ENCODE measurements at regions not wholly inside any gene's neighbourhood (a gene's known extent, or its start where the extent isn't known, plus 50 kb on each side); places are given as distances from the start of the nearest gene placed in this dataset.
A peak's percentile ranks its signal among the peaks of the same experiment; 100 is the strongest.
"Not testable (repeated sequence)": the region's sequence is repeated elsewhere in the genome, so short reads cannot be mapped to it uniquely, and the experiment has no call there.

DNA sequence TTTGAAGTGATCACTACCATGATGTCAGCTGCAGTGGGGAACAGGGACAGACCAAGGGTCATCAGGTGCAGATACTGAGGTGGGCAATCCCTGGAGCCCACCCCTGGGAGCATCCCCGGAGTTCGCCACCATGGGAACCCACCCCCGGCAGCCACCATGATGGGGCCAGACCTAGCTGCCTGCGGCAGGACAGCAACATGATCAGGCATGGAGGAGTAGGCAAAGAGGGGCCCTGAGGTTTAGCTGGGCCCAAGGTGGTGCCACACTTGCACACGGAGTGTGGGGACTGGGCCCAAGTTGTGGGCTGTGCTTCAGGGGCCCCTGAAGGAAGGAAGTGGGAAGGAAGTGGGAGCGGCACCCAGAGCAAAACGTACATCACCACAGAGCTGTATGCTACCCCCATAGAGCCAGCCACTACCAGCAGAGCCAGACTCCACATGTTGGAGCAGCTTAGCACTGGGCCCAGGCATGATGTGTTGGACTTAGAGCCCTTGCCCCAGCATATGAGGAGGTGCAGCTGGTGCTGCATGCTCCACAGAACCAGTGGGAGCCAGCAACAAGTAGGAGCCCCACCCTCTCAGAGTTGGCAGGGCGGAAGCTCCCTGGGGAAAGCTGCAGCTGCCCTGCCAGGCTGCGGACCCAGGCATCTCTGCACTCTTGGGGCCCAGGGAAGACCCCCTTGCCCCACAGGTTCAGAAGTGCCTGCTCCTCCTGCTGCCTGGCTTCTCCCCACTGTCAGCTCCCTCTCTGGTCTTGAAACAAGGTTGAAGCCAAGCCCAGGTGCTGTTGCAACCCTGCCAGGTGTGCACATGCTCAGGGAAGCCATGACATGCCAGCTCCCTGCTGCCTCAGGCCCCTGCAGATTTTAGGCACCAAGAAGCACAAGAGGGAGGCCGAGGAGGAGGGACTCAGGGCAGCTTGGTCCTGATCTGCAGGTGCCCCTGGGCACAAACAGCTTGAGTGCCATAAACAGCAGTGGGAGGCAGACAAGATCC, 515.3 kb downstream of the ZBBX start:
- Histone ChIP-seq H3K4me3 (no peak overlapping the region), H3K4me1 (no peaks in the 10 kb centered on the region), H3K27me3 (no peaks in the 10 kb centered on the region), H3K27ac (no peak overlapping the region), H3K36me3 (no peaks in the 10 kb centered on the region), H3K9me3 (replicated peaks) (no peaks in the 10 kb centered on the region)
- no peak for DNase-seq

DNA sequence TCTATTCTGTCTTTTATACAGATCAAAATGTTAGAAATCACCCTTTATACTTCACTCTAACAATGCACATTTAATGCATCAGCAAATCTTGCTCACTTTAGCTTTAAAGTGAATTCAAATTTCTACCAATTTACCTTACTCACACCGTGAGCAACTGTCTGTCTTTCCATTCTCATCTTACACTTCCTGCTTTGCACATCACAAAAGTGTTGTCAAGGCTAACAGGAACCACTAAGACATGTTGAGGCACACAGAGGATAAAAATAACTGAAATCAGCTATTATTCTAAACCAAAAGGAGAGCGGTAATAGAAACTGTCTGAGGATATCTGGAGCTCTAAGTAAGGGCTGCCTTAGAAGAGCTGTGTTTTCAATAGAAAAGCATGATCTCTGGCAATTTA, 519.9 kb downstream of the ZBBX start:
- H3K9me3 ChIP-seq (replicated peaks), result no peaks in the 10 kb centered on the region
- no peaks in the 10 kb centered on the region for H3K36me3 ChIP-seq
- H3K27me3 ChIP-seq, result no peaks in the 10 kb centered on the region
- H3K4me1 ChIP-seq, result no peaks in the 10 kb centered on the region
- no peak overlapping the region for H3K4me3 ChIP-seq
- no peak overlapping the region for H3K27ac ChIP-seq
- no peak for DNase-seq

DNA sequence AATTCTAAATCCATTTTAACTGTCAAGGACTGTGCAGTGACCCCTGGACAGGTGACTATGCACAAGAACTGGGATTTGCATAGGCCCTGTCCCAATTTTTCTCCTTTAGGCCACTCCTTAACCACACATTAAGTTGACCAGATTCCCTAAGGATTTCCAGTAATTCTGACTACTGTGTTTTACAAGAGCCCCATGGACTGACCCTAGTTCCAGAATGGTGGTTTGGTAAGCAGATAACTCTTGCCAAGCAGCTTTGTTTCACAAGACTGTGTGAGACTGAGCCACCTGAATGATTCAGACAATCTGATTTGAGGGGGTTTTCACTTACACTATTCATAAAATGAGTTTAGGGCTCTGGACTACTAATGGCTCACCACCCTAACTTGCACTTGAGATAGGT, 535.8 kb downstream of the ZBBX start:
- Histone ChIP-seq H3K9me3 (replicated peaks) (no peaks in the 10 kb centered on the region), H3K4me1 (no peaks in the 10 kb centered on the region), H3K4me3 (no peak overlapping the region), H3K27me3 (no peaks in the 10 kb centered on the region), H3K36me3 (no peaks in the 10 kb centered on the region), H3K27ac (no peak overlapping the region)
- no peak for DNase-seq

DNA sequence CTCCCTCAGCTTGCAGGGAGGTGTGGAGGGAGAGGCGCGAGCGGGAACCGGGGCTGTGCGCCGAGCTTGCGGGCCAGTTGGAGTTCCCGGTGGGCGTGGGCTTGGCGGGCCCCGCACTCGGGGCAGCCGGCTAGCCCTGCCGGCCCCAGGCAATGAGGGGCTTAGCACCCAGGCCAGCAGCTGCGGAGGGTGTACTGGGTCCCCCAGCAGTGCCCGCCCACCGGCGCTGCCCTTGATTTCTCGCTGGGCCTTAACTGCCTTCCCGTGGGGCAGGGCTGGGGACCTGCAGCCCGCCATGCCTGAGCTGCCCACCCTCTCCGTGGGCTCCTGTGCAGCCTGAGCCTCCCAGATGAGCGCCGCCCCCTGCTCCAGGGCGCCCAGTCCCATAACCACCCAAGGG, 537.3 kb downstream of the ZBBX start:
- DNase-seq, H3K4me3 ChIP-seq: not testable (repeated sequence)

DNA sequence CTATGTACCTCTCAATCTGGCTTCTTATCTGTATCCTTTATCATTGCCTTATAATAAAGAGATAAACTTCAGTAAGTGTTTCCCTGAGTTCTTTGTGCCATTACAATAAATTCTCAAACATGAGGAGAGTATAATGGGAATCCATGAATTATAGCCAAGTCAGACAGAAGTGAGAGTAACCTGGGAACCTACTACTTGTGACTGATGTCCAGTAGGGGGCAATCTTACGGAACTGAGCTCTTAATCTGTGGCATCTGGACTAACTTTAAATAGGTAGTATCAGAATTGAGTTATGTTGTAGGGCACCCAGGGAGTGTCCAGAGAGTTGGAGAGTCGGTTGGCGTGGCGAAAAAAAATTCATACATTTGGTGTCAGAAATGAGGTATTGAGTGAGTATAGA, 542.6 kb downstream of the ZBBX start:
- no peak overlapping the region for H3K4me3 ChIP-seq
- H3K27me3 ChIP-seq, result no peaks in the 10 kb centered on the region
- DNase-seq, result peak; percentile 8 to 57
- 0 out of 2 replicates have a peak, but pooled peaks cover 4% of the 10 kb centered on the region for H3K4me1 ChIP-seq
- H3K9me3 ChIP-seq (replicated peaks), result no peaks in the 10 kb centered on the region
- H3K27ac ChIP-seq, result no peak overlapping the region
- no peaks in the 10 kb centered on the region for H3K36me3 ChIP-seq

More for the DNA sequence above, 537.3 kb downstream of the ZBBX start:
- not testable (repeated sequence) for H3K4me1 ChIP-seq; H3K27ac ChIP-seq; H3K27me3 ChIP-seq; H3K36me3 ChIP-seq; H3K9me3 ChIP-seq (replicated peaks)

DNA sequence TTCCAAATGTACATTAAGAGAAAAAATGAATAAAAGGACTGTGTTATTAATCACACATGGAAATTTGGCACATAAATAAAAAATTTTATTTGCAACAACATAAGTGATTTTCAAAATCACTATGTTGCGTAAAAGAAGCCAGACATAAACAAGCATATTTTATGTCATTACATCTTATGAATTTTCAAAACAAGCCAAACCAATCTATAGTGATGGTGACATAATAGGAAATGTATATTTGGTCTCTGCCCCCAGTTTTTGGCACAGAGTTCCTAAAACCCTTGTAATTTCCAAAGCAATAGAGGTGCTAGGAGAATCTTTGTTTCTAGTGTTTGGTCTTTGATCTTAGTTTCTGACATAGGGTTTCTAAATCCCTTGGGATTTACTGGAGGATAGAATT, 543.3 kb downstream of the ZBBX start:
- H3K4me3 ChIP-seq, result no peak overlapping the region
- no peak for DNase-seq
- H3K27ac ChIP-seq, result no peak overlapping the region
- 0 out of 2 replicates have a peak, but pooled peaks cover 4% of the 10 kb centered on the region for H3K4me1 ChIP-seq
- no peaks in the 10 kb centered on the region for H3K9me3 ChIP-seq (replicated peaks)
- H3K27me3 ChIP-seq, result no peaks in the 10 kb centered on the region
- no peaks in the 10 kb centered on the region for H3K36me3 ChIP-seq

DNA sequence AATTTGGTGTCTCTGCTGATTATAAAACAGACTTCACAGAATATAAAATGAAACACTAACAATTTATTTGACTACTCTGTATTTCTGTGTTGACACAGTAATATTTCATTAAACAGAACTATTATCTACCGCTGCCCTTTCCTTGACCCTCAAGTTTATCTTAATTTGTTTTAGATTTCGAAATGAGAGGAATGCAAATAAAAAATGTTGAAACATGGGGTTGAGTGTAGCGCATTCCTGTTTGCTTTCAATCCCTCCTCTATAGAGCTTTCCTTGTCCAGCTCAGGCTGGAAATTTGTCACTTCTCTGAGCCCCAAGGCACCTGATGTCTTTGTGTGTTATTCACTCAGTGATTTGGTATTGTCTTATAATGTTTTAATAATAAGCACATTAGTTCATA, 550.2 kb downstream of the ZBBX start:
- Histone ChIP-seq H3K36me3 (no peaks in the 10 kb centered on the region), H3K4me3 (no peak overlapping the region), H3K9me3 (replicated peaks) (no peaks in the 10 kb centered on the region), H3K27me3 (no peaks in the 10 kb centered on the region), H3K27ac (no peak overlapping the region), H3K4me1 (no peaks in the 10 kb centered on the region)
- no peak for DNase-seq

DNA sequence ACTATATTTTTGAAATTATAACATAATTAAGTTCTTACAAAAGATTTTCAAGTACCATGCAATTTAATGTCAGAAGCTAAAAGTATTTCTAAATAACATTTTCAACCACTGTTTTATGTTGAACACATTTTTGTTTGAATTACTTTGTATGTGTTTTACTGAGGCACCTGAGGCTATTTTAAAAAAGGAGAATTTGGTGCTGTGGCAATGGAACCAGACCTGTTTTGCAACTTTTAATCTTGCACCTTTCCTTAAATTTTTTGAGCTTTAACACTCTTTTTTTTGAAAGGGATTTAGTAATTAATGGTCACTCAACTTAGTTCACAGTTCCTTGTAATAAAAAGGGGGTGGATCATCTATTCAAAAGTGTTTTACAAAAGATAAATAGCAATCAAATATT, 561.6 kb downstream of the ZBBX start:
- no peak overlapping the region for H3K4me3 ChIP-seq
- H3K27me3 ChIP-seq, result no peaks in the 10 kb centered on the region
- H3K4me1 ChIP-seq, result no peaks in the 10 kb centered on the region
- no peaks in the 10 kb centered on the region for H3K36me3 ChIP-seq
- H3K9me3 ChIP-seq (replicated peaks), result no peaks in the 10 kb centered on the region
- H3K27ac ChIP-seq, result no peak overlapping the region
- DNase-seq, result no peak

DNA sequence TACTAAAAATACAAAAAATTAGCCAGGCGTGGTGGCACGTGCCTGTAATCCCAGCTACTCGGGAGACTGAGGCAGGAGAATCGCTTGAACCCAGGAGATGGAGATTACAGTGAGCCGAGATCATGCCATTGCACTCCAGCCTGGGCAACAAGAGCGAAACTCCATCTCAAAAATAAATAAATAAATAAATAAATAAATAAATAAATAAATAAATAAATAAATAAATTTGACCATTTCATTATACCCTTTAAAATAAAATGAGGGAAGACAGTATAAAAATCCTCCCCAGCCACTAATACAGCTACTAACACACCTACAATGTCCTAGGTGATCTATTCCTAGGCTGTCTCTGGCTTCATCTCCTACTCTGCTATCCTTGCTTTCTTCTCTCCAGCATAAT, 562.8 kb downstream of the ZBBX start:
- not testable (repeated sequence) for H3K36me3 ChIP-seq; H3K4me1 ChIP-seq; H3K9me3 ChIP-seq (replicated peaks); DNase-seq; H3K4me3 ChIP-seq; H3K27me3 ChIP-seq; H3K27ac ChIP-seq

DNA sequence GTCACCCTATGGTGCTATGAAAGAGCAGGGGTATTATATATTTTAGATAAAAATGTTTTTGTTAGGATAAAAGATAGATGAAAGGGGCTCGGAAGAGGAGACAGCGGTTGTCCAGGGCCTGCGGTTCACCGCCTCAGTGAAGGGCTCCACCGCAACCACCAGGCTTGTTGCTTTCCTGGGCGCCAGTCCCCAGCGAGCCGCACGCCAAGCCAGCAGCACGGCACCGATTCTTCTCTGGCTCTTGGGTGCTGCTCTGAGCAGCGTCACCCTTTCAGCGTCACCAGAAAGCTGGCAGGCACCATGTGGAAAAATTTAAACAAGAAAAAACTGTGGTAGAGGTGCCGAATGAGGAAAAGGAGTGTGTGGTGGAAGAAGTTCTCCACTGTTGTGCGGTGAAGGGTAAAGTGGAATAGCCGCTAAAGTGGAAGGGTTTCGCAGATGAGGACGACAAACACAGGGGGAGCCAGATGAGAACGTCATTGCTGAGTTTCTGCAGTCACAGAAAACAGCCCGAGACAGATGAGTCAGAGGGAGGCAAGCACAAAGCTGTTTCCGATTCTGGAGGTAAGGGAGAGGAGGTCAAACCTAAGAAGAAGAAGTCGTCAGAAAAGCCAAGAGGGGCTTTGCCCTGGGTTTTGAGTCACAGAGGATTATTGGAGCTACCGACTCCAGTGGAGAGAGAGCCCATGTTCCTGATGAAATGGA, 569.2 kb downstream of the ZBBX start:
- Histone ChIP-seq H3K4me3 (no peak overlapping the region), H3K36me3 (no peaks in the 10 kb centered on the region), H3K4me1 (no peaks in the 10 kb centered on the region), H3K27ac (no peak overlapping the region), H3K27me3 (no peaks in the 10 kb centered on the region), H3K9me3 (replicated peaks) (no peaks in the 10 kb centered on the region)
- DNase-seq, result no peak

DNA sequence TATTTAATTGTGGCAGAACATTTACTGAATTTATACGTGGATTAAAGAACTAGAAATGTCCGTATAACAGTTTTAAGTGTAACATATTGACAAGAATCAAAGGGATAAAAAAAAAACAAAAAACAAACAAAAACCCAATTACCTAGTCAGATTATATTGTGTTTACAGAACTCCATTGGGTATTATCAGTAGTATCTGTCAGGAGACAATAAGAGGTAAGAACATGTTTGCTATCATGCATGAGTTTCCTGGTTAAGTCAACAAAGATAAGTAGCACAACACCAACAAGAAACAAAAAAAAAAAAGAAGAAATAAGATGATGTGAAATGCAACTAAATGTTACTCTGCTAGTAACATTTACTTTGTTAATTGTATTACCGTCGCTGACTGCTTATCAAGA, 570.6 kb downstream of the ZBBX start:
- H3K9me3 ChIP-seq (replicated peaks), result no peaks in the 10 kb centered on the region

DNA sequence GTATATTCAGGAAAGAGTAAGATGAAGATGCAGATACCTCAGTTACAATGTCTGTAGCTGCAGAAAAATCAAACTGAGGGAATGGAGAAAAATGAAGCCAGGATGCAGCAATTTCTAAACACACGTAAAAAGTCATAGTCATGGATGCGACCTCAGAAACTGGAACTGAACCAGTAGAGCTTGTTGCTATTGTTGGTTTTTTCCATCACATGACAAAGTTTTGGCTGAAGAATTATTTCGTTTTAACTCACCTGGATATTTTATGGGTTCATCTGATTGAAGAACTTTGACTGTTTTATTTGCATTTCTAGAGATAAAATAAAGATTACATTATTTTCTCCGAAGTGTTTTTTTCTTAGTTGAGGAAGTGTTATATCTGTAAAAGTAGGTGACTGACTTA, 591.2 kb downstream of the ZBBX start:
- Histone ChIP-seq H3K4me3 (no peak overlapping the region), H3K36me3 (no peaks in the 10 kb centered on the region), H3K4me1 (no peaks in the 10 kb centered on the region), H3K9me3 (replicated peaks) (no peaks in the 10 kb centered on the region), H3K27me3 (no peaks in the 10 kb centered on the region), H3K27ac (no peak overlapping the region)
- no peak for DNase-seq

More for the DNA sequence above, 570.6 kb downstream of the ZBBX start:
- H3K4me3 ChIP-seq, result no peak overlapping the region
- no peaks in the 10 kb centered on the region for H3K36me3 ChIP-seq
- H3K27ac ChIP-seq, result no peak overlapping the region
- H3K4me1 ChIP-seq, result no peaks in the 10 kb centered on the region
- DNase-seq, result no peak
- no peaks in the 10 kb centered on the region for H3K27me3 ChIP-seq

DNA sequence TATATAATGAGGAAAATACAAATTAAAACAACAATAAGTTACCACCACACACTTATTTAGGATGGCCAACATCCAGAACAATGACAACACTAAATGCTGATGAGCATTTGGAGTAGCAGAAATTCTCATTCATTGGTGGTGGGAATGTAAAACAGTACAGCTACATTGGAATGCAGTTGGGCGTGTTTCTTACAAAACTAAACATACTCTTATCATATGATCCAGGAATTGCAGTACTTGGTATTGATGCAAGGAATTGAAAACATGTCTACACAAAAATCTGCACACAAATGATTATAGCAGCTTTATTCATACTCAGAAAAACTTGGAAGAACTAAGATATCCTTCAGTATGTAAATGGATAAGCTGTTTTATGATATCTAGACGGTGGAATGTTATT, 594.2 kb downstream of the ZBBX start:
- Histone ChIP-seq H3K27ac (no peak overlapping the region), H3K9me3 (replicated peaks) (no peaks in the 10 kb centered on the region), H3K36me3 (no peaks in the 10 kb centered on the region), H3K4me3 (no peak overlapping the region), H3K27me3 (no peaks in the 10 kb centered on the region), H3K4me1 (no peaks in the 10 kb centered on the region)
- no peak for DNase-seq

DNA sequence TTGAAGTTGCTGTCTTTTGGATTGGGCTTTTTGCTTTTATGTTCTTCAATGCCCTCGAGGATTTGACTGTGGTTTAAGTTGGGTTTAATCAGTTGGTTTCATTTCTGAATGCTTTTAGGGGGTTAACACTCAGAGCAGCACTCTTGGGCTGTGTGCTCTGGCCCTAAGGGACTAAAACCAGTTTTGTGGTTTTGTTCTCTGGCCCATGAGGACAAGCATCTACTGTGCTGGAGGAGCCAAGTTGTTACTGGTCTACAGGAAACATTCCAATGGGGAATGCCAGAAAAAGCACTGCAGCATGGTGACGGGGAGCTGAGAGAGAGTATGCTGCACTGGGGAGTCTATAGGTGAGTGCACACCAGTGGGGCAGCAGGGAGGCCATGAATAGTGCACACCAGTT, 596.9 kb downstream of the ZBBX start:
- no peaks in the 10 kb centered on the region for H3K36me3 ChIP-seq
- no peaks in the 10 kb centered on the region for H3K27me3 ChIP-seq
- no peak overlapping the region for H3K4me3 ChIP-seq
- no peaks in the 10 kb centered on the region for H3K9me3 ChIP-seq (replicated peaks)
- H3K27ac ChIP-seq, result no peak overlapping the region
- no peak for DNase-seq
- no peaks in the 10 kb centered on the region for H3K4me1 ChIP-seq

DNA sequence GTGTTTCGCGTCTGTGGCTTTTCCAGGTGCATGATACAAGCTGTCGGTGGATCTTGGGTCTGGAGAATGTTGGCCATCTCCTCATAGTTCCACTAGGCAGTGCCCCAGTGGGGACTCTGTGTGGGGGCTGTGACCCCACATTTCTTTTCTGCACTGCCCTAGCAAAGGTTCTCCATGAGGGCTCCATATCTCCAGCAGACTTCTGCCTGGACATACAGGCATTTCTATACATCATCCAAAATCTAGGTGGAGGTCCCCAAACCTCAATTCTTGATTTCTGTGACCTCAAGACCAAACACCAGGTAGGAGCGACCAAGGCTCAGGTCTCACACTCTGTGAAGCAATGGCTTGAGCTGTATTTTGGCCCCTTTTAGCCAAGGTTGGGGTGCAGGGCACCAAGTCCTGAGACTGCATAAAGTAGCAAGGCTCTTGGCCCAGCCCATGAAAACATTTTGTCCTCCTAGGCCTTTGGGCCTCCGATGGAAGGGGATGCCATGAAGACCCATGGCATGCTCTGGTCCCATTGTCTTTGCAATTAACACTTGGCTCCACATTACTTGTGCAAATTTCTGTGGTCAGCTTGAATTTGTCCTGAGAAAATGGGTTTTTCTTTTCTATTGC, 615.3 kb downstream of the ZBBX start:
- Histone ChIP-seq H3K36me3 (no peaks in the 10 kb centered on the region), H3K27ac (no peak overlapping the region), H3K4me3 (no peak overlapping the region), H3K27me3 (no peaks in the 10 kb centered on the region), H3K9me3 (replicated peaks) (no peaks in the 10 kb centered on the region), H3K4me1 (no peaks in the 10 kb centered on the region)
- DNase-seq, result no peak

Data from SJCRH30 (cell line).